Upper lobe of right lung (tissue), 1 donor: ENCODE measurements at regions not wholly inside any gene's neighbourhood (a gene's known extent, or its start where the extent isn't known, plus 50 kb on each side); places are given as distances from the start of the nearest gene placed in this dataset.

Source experiments
- ATAC-seq: fragments of 200-7000 bp; cut with Tn5 transposase; one replicate; pipeline ENCODE4 v1.9.1; 2020; ENCODE audit warnings: mild to moderate bottlenecking, moderate library complexity
- DNase-seq: peaks from one replicate; pipeline ENCODE4 v3.0.0-alpha.2; 2020
- H3K27ac ChIP-seq: fragments of 200-600 bp; one replicate; pipeline ENCODE4 v1.8.0; 2022
- H3K27me3 ChIP-seq: fragments of 200-600 bp; one replicate; pipeline ENCODE4 v1.8.0; 2022; ENCODE audit warnings: mild to moderate bottlenecking
- H3K36me3 ChIP-seq: fragments of 200-600 bp; one replicate; pipeline ENCODE4 v1.8.0; 2022
- H3K4me1 ChIP-seq: fragments of 200-600 bp; one replicate; pipeline ENCODE4 v1.8.0; 2022
- H3K4me3 ChIP-seq: fragments of 200-600 bp; one replicate; pipeline ENCODE4 v1.8.0; 2022; ENCODE audit warnings: mild to moderate bottlenecking
- H3K9me3 ChIP-seq: fragments of 200-600 bp; one replicate; pipeline ENCODE4 v1.8.0; 2022
- CTCF ChIP-seq: fragments of 200-600 bp; IDR thresholded peaks from one replicate; pipeline ENCODE4 v1.8.0; 2022; ENCODE audit warnings: antibody characterized with exemption
- intact Hi-C: fragments of 100-400 bp; cut with DNase I; formaldehyde crosslinking; loops from one replicate; pipeline ENCODE4 v1.11.0; 2022
- donor health status: DM: no; HTN: yes; CAD: no; lungs with severe emphysema.

DNA sequence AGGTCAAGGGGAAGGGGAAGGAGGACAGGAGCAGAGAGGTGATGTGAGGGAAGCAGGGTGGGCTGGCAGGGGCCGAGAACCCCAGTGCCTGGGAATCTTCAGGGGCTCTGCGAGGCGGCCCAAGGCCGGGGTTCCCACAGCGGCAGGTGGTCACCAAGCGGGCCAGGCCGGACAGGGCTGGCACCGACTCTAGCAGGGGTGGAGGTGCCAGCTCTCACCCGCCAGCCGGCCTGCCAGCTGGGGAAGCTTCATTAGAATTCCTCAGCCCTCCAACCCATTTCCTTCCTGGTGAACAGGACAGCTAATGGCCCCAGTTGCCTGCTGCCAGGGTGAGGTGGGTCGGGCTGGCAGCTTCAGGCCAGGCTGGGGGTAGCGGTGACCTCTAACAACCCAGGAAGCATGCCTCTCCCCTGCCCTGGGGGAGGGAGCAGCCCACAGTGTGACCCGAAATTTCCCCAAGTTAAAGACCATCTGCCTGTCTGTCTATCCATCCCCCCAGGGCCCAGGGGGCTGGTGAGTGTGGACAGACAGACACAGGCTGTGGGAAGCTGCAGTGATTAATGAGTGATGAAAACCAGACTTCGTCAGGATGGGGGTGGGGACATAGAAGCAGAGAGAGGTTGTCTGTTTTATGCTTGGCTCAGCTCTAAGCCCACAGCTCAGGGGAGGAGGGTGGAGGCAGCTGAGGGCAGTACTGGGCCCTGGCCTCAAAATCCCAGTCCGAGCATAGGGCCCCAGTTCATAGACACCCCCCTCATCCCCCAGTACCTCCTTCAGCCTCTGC lies 144.1 kb downstream of the ZFP36L2 start:
- Histone ChIP-seq H3K36me3 (no peaks in the 10 kb centered on the region), H3K4me3 (no peak overlapping the region), H3K27me3 (no peaks in the 10 kb centered on the region), H3K4me1 (peaks cover 56% of the 10 kb centered on the region), H3K9me3 (no peaks in the 10 kb centered on the region), H3K27ac (peak overlapping the region; percentile 66)
- ATAC-seq (peak; percentile 21), DNase-seq (no peak)
- TF ChIP-seq CTCF, result no peak
- intact Hi-C loops, result no loop called here

DNA sequence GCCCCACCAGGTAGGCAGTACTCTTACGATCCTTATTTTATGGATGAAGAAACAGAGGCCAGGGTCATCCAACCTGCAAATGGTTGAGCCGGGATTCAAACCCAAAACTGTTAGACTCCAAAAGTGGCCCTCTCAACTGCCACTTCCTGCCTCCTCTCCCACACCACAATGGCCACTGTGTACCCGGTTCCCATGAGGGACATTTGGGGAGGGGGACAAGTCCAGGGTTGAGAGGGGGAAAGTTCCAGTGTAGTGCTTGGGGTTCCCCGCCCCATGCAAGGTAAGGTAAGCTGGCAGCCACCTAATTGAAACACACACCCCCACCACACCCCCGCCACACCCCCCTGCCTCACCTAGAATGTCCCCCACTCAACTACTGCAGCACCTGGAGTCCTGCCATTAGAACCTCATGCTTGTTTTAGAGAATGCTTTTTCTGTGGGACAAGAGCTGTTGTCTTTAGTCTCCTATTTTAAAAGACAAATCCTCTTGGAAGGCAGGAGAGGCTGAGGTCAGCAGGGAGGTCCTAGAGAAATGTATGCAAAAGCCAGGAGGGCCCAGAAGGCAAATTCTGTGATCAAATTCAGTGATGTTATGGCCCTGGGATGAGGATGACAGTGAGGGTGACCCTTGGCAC lies 145.2 kb downstream of the ZFP36L2 start:
- TF ChIP-seq CTCF, result no peak
- no peaks in the 10 kb centered on the region for H3K27me3 ChIP-seq
- no peaks in the 10 kb centered on the region for H3K9me3 ChIP-seq
- intact Hi-C loops, result no loop called here
- no peak overlapping the region for H3K4me3 ChIP-seq
- no peak for ATAC-seq
- no peaks in the 10 kb centered on the region for H3K36me3 ChIP-seq
- DNase-seq, result no peak
- peaks cover 47% of the 10 kb centered on the region for H3K4me1 ChIP-seq
- no peak overlapping the region for H3K27ac ChIP-seq

- no peak for TF ChIP-seq CTCF
- no peak overlapping the region for H3K27ac ChIP-seq
- DNase-seq, result no peak
- H3K36me3 ChIP-seq, result no peaks in the 10 kb centered on the region
- ATAC-seq, result no peak
- H3K4me1 ChIP-seq, result peaks cover 47% of the 10 kb centered on the region
- intact Hi-C loops, result no loop called here
- no peaks in the 10 kb centered on the region for H3K27me3 ChIP-seq
- no peak overlapping the region for H3K4me3 ChIP-seq
- H3K9me3 ChIP-seq, result no peaks in the 10 kb centered on the region
Measured at GRCh38 chr2:43080571-43081021, 145.8 kb downstream of the ZFP36L2 start.

DNA sequence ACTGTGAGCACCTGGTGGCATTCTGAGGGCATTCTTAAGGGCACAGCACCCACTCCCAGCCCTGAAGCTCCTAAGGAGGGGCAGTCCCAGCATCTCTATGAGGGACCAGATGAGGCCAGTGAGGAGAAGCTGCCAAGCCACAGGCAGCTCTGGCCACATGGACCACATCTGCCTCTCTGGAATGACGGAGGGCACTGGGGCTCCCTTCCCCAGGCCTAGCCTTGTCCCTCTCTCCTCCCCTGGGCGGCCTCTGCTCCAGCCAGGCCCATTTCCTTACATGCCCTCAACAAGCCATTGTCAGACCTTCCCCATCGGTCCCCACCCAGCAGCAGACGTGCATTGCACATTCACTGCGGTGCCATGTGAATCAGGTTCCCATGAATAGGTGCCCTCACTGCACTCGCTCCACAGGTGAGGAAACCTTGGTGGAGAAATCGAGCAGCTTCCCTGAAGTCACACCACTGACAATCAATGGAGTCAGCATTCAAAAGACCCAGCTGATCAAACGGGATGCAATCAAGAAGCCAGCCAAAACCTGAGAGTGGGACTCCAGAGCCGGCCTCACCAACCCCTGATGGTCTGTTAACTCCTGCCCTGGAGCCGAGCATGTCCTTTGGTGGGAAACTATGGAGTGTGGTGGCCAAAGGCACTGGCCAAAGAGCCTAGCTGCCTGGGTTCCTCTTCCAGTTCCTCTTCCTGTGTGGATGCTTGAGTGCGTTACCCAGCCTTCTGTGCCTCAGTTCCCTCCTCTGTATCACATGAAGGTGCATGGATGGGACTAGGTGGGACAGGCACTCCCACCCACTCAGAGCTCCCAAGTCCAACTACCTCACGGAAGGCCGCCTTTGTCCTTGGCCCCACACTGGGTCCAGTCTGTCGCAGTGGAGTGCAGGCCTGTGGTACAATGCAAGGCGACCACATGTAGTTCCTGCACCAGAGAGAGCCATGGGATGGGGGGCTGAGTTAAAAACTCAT lies 147.3 kb downstream of the ZFP36L2 start:
- peaks cover 47% of the 10 kb centered on the region for H3K4me1 ChIP-seq
- no peak overlapping the region for H3K4me3 ChIP-seq
- no peaks in the 10 kb centered on the region for H3K27me3 ChIP-seq
- intact Hi-C loops, result no loop called here
- no peaks in the 10 kb centered on the region for H3K36me3 ChIP-seq
- H3K27ac ChIP-seq, result no peak overlapping the region
- ATAC-seq (no peak), DNase-seq (no peak)
- H3K9me3 ChIP-seq, result no peaks in the 10 kb centered on the region
- TF ChIP-seq CTCF, result no peak

GRCh38 chr2:43078301-43078700 lies 148.1 kb downstream of the ZFP36L2 start:
- no peak for TF ChIP-seq CTCF
- ATAC-seq, result no peak
- Histone ChIP-seq H3K4me1 (peaks cover 46% of the 10 kb centered on the region), H3K36me3 (no peaks in the 10 kb centered on the region), H3K4me3 (no peak overlapping the region), H3K27ac (no peak overlapping the region), H3K27me3 (no peaks in the 10 kb centered on the region), H3K9me3 (no peaks in the 10 kb centered on the region)
- DNase-seq, result no peak
- intact Hi-C loops, result no loop called here
